ENCODE measurements at regions not wholly inside any gene's neighbourhood (a gene's known extent, or its start where the extent isn't known, plus 50 kb on each side); places are given as distances from the start of the nearest gene placed in this dataset.
A peak's percentile ranks its signal among the peaks of the same experiment; 100 is the strongest.

- no peaks in the 10 kb centered on the region for H3K27me3 ChIP-seq (ENCODE audit: control insufficient read depth in 2 of 2, insufficient read depth in 2 of 2, low read length in 2 of 2)
- H3K4me1 Mint-ChIP-seq = peaks cover 0 to 5% (median 0%) of the 10 kb centered on the region in 7 donors
- no peak for ATAC-seq
- no peaks in the 10 kb centered on the region for H3K9me3 Mint-ChIP-seq
- H3K9me3 ChIP-seq (ENCODE audit: control insufficient read depth in 2 of 3, low read length in 3 of 3) = no peaks in the 10 kb centered on the region
- H3K27ac ChIP-seq (ENCODE audit: low read depth, low read length) = no peak overlapping the region
- ChIA-PET CTCF (interaction anchor here (1.0 kb wide), 1 partner anchor 125 kb away, joined by 5 read pairs; no protein-coding TSS in a partner anchor), POLR2A (no interaction called here)
- H3K4me3 ChIP-seq (ENCODE audit: low read length) = no peak overlapping the region
- H3K27ac Mint-ChIP-seq = no peak overlapping the region
- DNase-seq = no peak
- H3K36me3 Mint-ChIP-seq = peaks cover 0 to 5% (median 0%) of the 10 kb centered on the region in 5 donors
- no peaks in the 10 kb centered on the region for H3K36me3 ChIP-seq (ENCODE audit: control insufficient read depth in 2 of 3, insufficient read depth in 3 of 3, low read length in 3 of 3)
- peaks cover 7 to 16% (median 11%) of the 10 kb centered on the region in 5 donors for H3K27me3 Mint-ChIP-seq
- intact Hi-C loops (cut with micrococcal nuclease) = no loop called here
- H3K4me1 ChIP-seq (ENCODE audit: control insufficient read depth in 2 of 2, insufficient read depth in 2 of 2, low read length in 2 of 2) = no peaks in the 10 kb centered on the region
- H3K4me3 Mint-ChIP-seq = no peak overlapping the region
These were observed 66.6 kb downstream of the MYL12B start for GRCh38 chr18:3328532-3328931.

DNA sequence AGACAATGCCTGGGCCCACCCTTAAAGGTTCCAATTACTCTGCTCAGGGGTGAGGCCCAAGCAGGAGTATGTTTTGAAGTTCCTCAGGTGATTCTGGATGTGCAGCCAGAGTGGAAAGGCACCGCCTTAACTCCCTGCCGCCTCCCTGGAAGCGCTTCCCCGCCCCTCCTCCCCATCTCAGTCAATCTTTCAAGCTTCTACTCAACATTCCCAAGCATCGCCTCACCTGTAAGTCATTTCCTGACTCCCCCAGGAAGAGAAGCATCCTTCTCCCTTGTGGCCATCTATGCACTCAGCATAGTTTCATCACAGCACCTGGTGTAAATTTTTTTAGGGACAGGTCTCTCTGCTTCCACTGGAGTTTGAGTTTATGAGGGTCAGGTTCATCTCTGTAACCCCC, 67.5 kb downstream of the MYL12B start:
- Histone ChIP-seq H3K27ac (ENCODE audit: low read depth, low read length) (no peak overlapping the region), H3K27me3 (ENCODE audit: control insufficient read depth in 2 of 2, insufficient read depth in 2 of 2, low read length in 2 of 2) (no peaks in the 10 kb centered on the region), H3K9me3 (ENCODE audit: control insufficient read depth in 2 of 3, low read length in 3 of 3) (no peaks in the 10 kb centered on the region), H3K36me3 (ENCODE audit: control insufficient read depth in 2 of 3, insufficient read depth in 3 of 3, low read length in 3 of 3) (no peaks in the 10 kb centered on the region), H3K4me1 (ENCODE audit: control insufficient read depth in 2 of 2, insufficient read depth in 2 of 2, low read length in 2 of 2) (no peaks in the 10 kb centered on the region), H3K4me3 (ENCODE audit: low read length) (no peak overlapping the region)
- DNase-seq (no peak), ATAC-seq (no peak)
- Mint-ChIP-seq H3K27me3 (peaks cover 8 to 11% (median 10%) of the 10 kb centered on the region in 5 donors), H3K36me3 (peaks cover 0 to 5% (median 0%) of the 10 kb centered on the region in 5 donors), H3K27ac (no peak overlapping the region), H3K9me3 (no peaks in the 10 kb centered on the region), H3K4me3 (no peak overlapping the region), H3K4me1 (no peaks in the 10 kb centered on the region)
- intact Hi-C loops (cut with micrococcal nuclease) = no loop called here
- ChIA-PET POLR2A (no interaction called here), CTCF (no interaction called here)

GRCh38 chr18:3329872-3330271, 67.9 kb downstream of the MYL12B start:
- Histone ChIP-seq H3K4me1 (ENCODE audit: control insufficient read depth in 2 of 2, insufficient read depth in 2 of 2, low read length in 2 of 2) (no peaks in the 10 kb centered on the region), H3K27ac (ENCODE audit: low read depth, low read length) (no peak overlapping the region), H3K27me3 (ENCODE audit: control insufficient read depth in 2 of 2, insufficient read depth in 2 of 2, low read length in 2 of 2) (no peaks in the 10 kb centered on the region), H3K9me3 (ENCODE audit: control insufficient read depth in 2 of 3, low read length in 3 of 3) (no peaks in the 10 kb centered on the region), H3K36me3 (ENCODE audit: control insufficient read depth in 2 of 3, insufficient read depth in 3 of 3, low read length in 3 of 3) (no peaks in the 10 kb centered on the region), H3K4me3 (ENCODE audit: low read length) (no peak overlapping the region)
- H3K27me3 Mint-ChIP-seq = peaks cover 6 to 11% (median 9%) of the 10 kb centered on the region in 5 donors
- H3K36me3 Mint-ChIP-seq = peaks cover 0 to 5% (median 0%) of the 10 kb centered on the region in 5 donors
- no peaks in the 10 kb centered on the region for H3K9me3 Mint-ChIP-seq
- intact Hi-C loops (cut with micrococcal nuclease) = no loop called here
- POLR2A ChIA-PET = no interaction called here
- H3K27ac Mint-ChIP-seq = no peak overlapping the region
- H3K4me1 Mint-ChIP-seq = no peaks in the 10 kb centered on the region
- CTCF ChIA-PET = interaction anchor here (0.9 kb wide), 1 partner anchor 127 kb away, joined by 3 read pairs; no protein-coding TSS in a partner anchor
- H3K4me3 Mint-ChIP-seq = no peak overlapping the region
- no peak for ATAC-seq
- DNase-seq = no peak

GRCh38 chr18:3330622-3331021, 68.7 kb downstream of the MYL12B start:
- Mint-ChIP-seq H3K36me3 (peaks cover 0 to 5% (median 0%) of the 10 kb centered on the region in 5 donors), H3K4me1 (no peaks in the 10 kb centered on the region), H3K27me3 (peaks cover 6 to 11% (median 9%) of the 10 kb centered on the region in 5 donors), H3K9me3 (no peaks in the 10 kb centered on the region), H3K4me3 (no peak overlapping the region), H3K27ac (peak overlapping the region in 1 of 9 donors; percentile 42)
- no peaks in the 10 kb centered on the region for H3K4me1 ChIP-seq (ENCODE audit: control insufficient read depth in 2 of 2, insufficient read depth in 2 of 2, low read length in 2 of 2)
- no peak overlapping the region for H3K4me3 ChIP-seq (ENCODE audit: low read length)
- intact Hi-C loops (cut with micrococcal nuclease) = no loop called here
- H3K27me3 ChIP-seq (ENCODE audit: control insufficient read depth in 2 of 2, insufficient read depth in 2 of 2, low read length in 2 of 2) = no peaks in the 10 kb centered on the region
- no peak for DNase-seq
- H3K9me3 ChIP-seq (ENCODE audit: control insufficient read depth in 2 of 3, low read length in 3 of 3) = no peaks in the 10 kb centered on the region
- no peak for ATAC-seq
- no peak overlapping the region for H3K27ac ChIP-seq (ENCODE audit: low read depth, low read length)
- CTCF ChIA-PET = interaction anchor here (0.9 kb wide), 1 partner anchor 126 kb away, joined by 3 read pairs; no protein-coding TSS in a partner anchor
- POLR2A ChIA-PET = no interaction called here
- H3K36me3 ChIP-seq (ENCODE audit: control insufficient read depth in 2 of 3, insufficient read depth in 3 of 3, low read length in 3 of 3) = no peaks in the 10 kb centered on the region

- ChIA-PET POLR2A (no interaction called here), CTCF (interaction anchor here (1.0 kb wide), 1 partner anchor 120 kb away, joined by 3 read pairs; no protein-coding TSS in a partner anchor)
- Histone ChIP-seq H3K9me3 (ENCODE audit: control insufficient read depth in 2 of 3, low read length in 3 of 3) (no peaks in the 10 kb centered on the region), H3K4me3 (ENCODE audit: low read length) (no peak overlapping the region), H3K36me3 (ENCODE audit: control insufficient read depth in 2 of 3, insufficient read depth in 3 of 3, low read length in 3 of 3) (no peaks in the 10 kb centered on the region), H3K27ac (ENCODE audit: low read depth, low read length) (no peak overlapping the region), H3K4me1 (ENCODE audit: control insufficient read depth in 2 of 2, insufficient read depth in 2 of 2, low read length in 2 of 2) (no peaks in the 10 kb centered on the region), H3K27me3 (ENCODE audit: control insufficient read depth in 2 of 2, insufficient read depth in 2 of 2, low read length in 2 of 2) (no peaks in the 10 kb centered on the region)
- Mint-ChIP-seq H3K36me3 (no peaks in the 10 kb centered on the region), H3K27me3 (peaks cover 0 to 6% (median 2%) of the 10 kb centered on the region in 5 donors), H3K9me3 (no peaks in the 10 kb centered on the region), H3K4me1 (no peaks in the 10 kb centered on the region), H3K4me3 (no peak overlapping the region), H3K27ac (no peak overlapping the region)
- ATAC-seq (no peak), DNase-seq (no peak)
- intact Hi-C loops (cut with micrococcal nuclease) = no loop called here
These were observed 70.4 kb downstream of the MYL12B start for GRCh38 chr18:3332376-3332775.

- DNase-seq (no peak), ATAC-seq (no peak)
- no peak overlapping the region for H3K4me3 Mint-ChIP-seq
- Histone ChIP-seq H3K4me1 (ENCODE audit: control insufficient read depth in 2 of 2, insufficient read depth in 2 of 2, low read length in 2 of 2) (no peaks in the 10 kb centered on the region), H3K36me3 (ENCODE audit: control insufficient read depth in 2 of 3, insufficient read depth in 3 of 3, low read length in 3 of 3) (no peaks in the 10 kb centered on the region), H3K27me3 (ENCODE audit: control insufficient read depth in 2 of 2, insufficient read depth in 2 of 2, low read length in 2 of 2) (no peaks in the 10 kb centered on the region), H3K4me3 (ENCODE audit: low read length) (no peak overlapping the region), H3K27ac (ENCODE audit: low read depth, low read length) (no peak overlapping the region), H3K9me3 (ENCODE audit: control insufficient read depth in 2 of 3, low read length in 3 of 3) (no peaks in the 10 kb centered on the region)
- CTCF ChIA-PET = interaction anchor here (1.0 kb wide), 1 partner anchor 120 kb away, joined by 3 read pairs; no protein-coding TSS in a partner anchor
- H3K27ac Mint-ChIP-seq = no peak overlapping the region
- POLR2A ChIA-PET = no interaction called here
- peaks cover 0 to 4% (median 0%) of the 10 kb centered on the region in 5 donors for H3K27me3 Mint-ChIP-seq
- H3K9me3 Mint-ChIP-seq = no peaks in the 10 kb centered on the region
- H3K36me3 Mint-ChIP-seq = no peaks in the 10 kb centered on the region
- intact Hi-C loops (cut with micrococcal nuclease) = no loop called here
- no peaks in the 10 kb centered on the region for H3K4me1 Mint-ChIP-seq
These were observed 71.3 kb downstream of the MYL12B start for GRCh38 chr18:3333056-3333720.

All from naive thymus-derived CD4-positive, alpha-beta T cell (primary cell).